SK-N-SH (cell line): ENCODE measurements at regions not wholly inside any gene's neighbourhood (a gene's known extent, or its start where the extent isn't known, plus 50 kb on each side); places are given as distances from the start of the nearest gene placed in this dataset.

Experiments
- CTCF ChIA-PET: fragments of 300-600, 350-600 bp; formaldehyde crosslinking; extraction: SDS; loops from one replicate; lab custom pipeline; 2021; lab: Yijun Ruan, JAX
- POLR2A ChIA-PET: fragments of 350-600 bp; sonication (Branson Sonifier 250); formaldehyde crosslinking; extraction: SDS; loops from one replicate; lab custom pipeline; 2020; ENCODE audit warnings: antibody characterized with exemption, inconsistent platforms; lab: Yijun Ruan, JAX
- DNase-seq: peaks from one replicate; pipeline ENCODE4 v3.0.0; 2012
- H2AFZ ChIP-seq: fragments of 200-600 bp; sonication (generic); 2 replicates; pipeline ENCODE4 v1.8.1; 2016; ENCODE audit warnings: antibody characterized with exemption, mild to moderate bottlenecking, low read depth
- H3F3A ChIP-seq: fragments of 200-600 bp; sonication (generic); replicated peaks from 2 replicates; pipeline ENCODE3; 2016; ENCODE audit warnings: antibody characterized with exemption, mild to moderate bottlenecking; ENCODE audit not compliant: insufficient read depth
- H3K27ac ChIP-seq, 2 experiments: fragments of 200-500 bp in 1 of 2; fragments of 200-600 bp in 1 of 2; sonication (Bioruptor generic) in 1 of 2; sonication (generic), shearing (Covaris generic) in 1 of 2; 2 replicates each; pipeline versions ENCODE4 v1.5.1 to v1.6.1; 2014 to 2016; ENCODE audit warnings: low read depth in 2 of 2, inconsistent platforms in 1 of 2, low read length in 1 of 2, mild to moderate bottlenecking in 1 of 2, mixed read lengths in 1 of 2
- H3K27me3 ChIP-seq: fragments of 200-600 bp; sonication (generic), shearing (Covaris generic); 2 replicates; pipeline ENCODE4 v1.6.1; 2016; ENCODE audit warnings: mixed run types; ENCODE audit not compliant: insufficient read depth
- H3K36me3 ChIP-seq, 2 experiments: fragments of 200-500 bp in 1 of 2; fragments of 200-600 bp in 1 of 2; sonication (Bioruptor generic) in 1 of 2; sonication (generic) in 1 of 2; replicated peaks in 1 of 2; 2 replicates each; pipeline versions ENCODE3 to v1.5.1; 2014 to 2016; ENCODE audit warnings: low read length in 1 of 2, mild to moderate bottlenecking in 1 of 2; ENCODE audit not compliant: insufficient read depth in 2 of 2, control insufficient read depth in 1 of 2
- H3K4me1 ChIP-seq, 2 experiments: fragments of 200-500 bp in 1 of 2; fragments of 200-600 bp in 1 of 2; sonication (Bioruptor generic) in 1 of 2; sonication (generic), shearing (Covaris generic) in 1 of 2; 2 replicates each; pipeline versions ENCODE4 v1.5.1 to v1.6.1; 2014 to 2016; ENCODE audit warnings: low read depth in 1 of 2, low read length in 1 of 2, mixed run types in 1 of 2; ENCODE audit not compliant: insufficient read depth in 2 of 2, control insufficient read depth in 1 of 2
- H3K4me2 ChIP-seq: fragments of 200-600 bp; sonication (generic), shearing (Covaris generic); 2 replicates; pipeline ENCODE4 v1.6.1; 2017; ENCODE audit warnings: mixed run types
- H3K4me3 ChIP-seq, 2 experiments: fragments of 200-500 bp in 1 of 2; fragments of 200-600 bp in 1 of 2; sonication (Bioruptor generic) in 1 of 2; sonication (generic), shearing (Covaris generic) in 1 of 2; 2 replicates each; pipeline versions ENCODE4 v1.5.1 to v1.8.1; 2014 to 2016; ENCODE audit warnings: low read depth in 2 of 2, inconsistent platforms in 1 of 2, low read length in 1 of 2, mild to moderate bottlenecking in 1 of 2, mixed read lengths in 1 of 2, moderate library complexity in 1 of 2
- H3K79me2 ChIP-seq: fragments of 200-600 bp; sonication (generic); 2 replicates; pipeline ENCODE4 v1.8.1; 2017; ENCODE audit warnings: mild to moderate bottlenecking; ENCODE audit not compliant: insufficient read depth
- H3K9ac ChIP-seq: fragments of 200-600 bp; sonication (generic); 2 replicates; pipeline ENCODE4 v1.6.1; 2017; ENCODE audit warnings: mixed run types
- H3K9me2 ChIP-seq: fragments of 200-600 bp; sonication (generic); 2 replicates; pipeline ENCODE4 v1.6.1; 2017; ENCODE audit warnings: mixed run types
- H3K9me3 ChIP-seq: fragments of 200-600 bp; sonication (generic); 2 replicates; pipeline ENCODE4 v1.6.1; 2017; ENCODE audit warnings: mixed run types, mild to moderate bottlenecking, moderate library complexity
- H4K20me1 ChIP-seq: fragments of 200-600 bp; sonication (generic); 2 replicates; pipeline ENCODE4 v1.6.1; 2017; ENCODE audit warnings: mild to moderate bottlenecking, mixed run types; ENCODE audit not compliant: insufficient read depth
- FOSL2 ChIP-seq: IDR thresholded peaks from 2 replicates; pipeline ENCODE4 v1.4.0; 2012; ENCODE audit warnings: low read depth, mild to moderate bottlenecking, moderate library complexity, borderline replicate concordance
- IRF3 ChIP-seq: fragments of 150-350 bp; IDR thresholded peaks from 2 replicates; pipeline ENCODE4 v1.6.1; 2016; ENCODE audit warnings: mild to moderate bottlenecking, low read depth, low read length
- JUND ChIP-seq: IDR thresholded peaks from 2 replicates; pipeline ENCODE4 v1.4.0; 2012
- MXI1 ChIP-seq: IDR thresholded peaks from 2 replicates; pipeline ENCODE4 v1.6.1; 2012; ENCODE audit warnings: mild to moderate bottlenecking, low read depth, low read length, improper control_type of control experiment
- NFIC ChIP-seq: IDR thresholded peaks from 2 replicates; pipeline ENCODE4 v1.4.0; 2012; ENCODE audit warnings: borderline replicate concordance
- POLR2AphosphoS5 ChIP-seq: IDR thresholded peaks from 2 replicates; pipeline ENCODE4 v1.6.1; 2012; ENCODE audit warnings: low read depth, low read length
- RAD21 ChIP-seq: IDR thresholded peaks from 2 replicates; pipeline ENCODE4 v1.6.1; 2012; ENCODE audit warnings: mild to moderate bottlenecking, low read length
- RCOR1 ChIP-seq: fragments of 150-350 bp; IDR thresholded peaks from 2 replicates; pipeline ENCODE4 v1.6.1; 2017; ENCODE audit warnings: antibody characterized with exemption, low read length
- RFX5 ChIP-seq: IDR thresholded peaks from 2 replicates; pipeline ENCODE4 v1.6.1; 2012; ENCODE audit warnings: mild to moderate bottlenecking, improper control_type of control experiment, low read length
- RXRA ChIP-seq: IDR thresholded peaks from 2 replicates; pipeline ENCODE4 v1.4.0; 2012; ENCODE audit warnings: low read depth, mild to moderate bottlenecking, borderline replicate concordance
- SMC3 ChIP-seq: IDR thresholded peaks from 2 replicates; pipeline ENCODE4 v1.6.1; 2012; ENCODE audit warnings: low read depth, low read length, improper control_type of control experiment
- TAF1 ChIP-seq: IDR thresholded peaks from 2 replicates; pipeline ENCODE4 v1.6.1; 2012; ENCODE audit warnings: low read depth, mild to moderate bottlenecking, low read length, moderate library complexity, borderline replicate concordance
- TCF12 ChIP-seq: IDR thresholded peaks from 2 replicates; pipeline ENCODE4 v1.4.0; 2012
- TEAD4 ChIP-seq: IDR thresholded peaks from 2 replicates; pipeline ENCODE4 v1.4.0; 2012; ENCODE audit warnings: mild to moderate bottlenecking, borderline replicate concordance; ENCODE audit not compliant: insufficient read depth
- YY1 ChIP-seq: IDR thresholded peaks from 2 replicates; pipeline ENCODE4 v1.4.0; 2012; ENCODE audit warnings: low read depth, mild to moderate bottlenecking
- WGBS: methylation state at CpG from one replicate; pipeline ENCODE4 v1.1.6; 2017; ENCODE audit warnings: low lambda C conversion rate; 5-methylcytosine and 5-hydroxymethylcytosine counted together
- TF ChIP-seq, protein P1 (sequence below): IDR thresholded peaks from 2 replicates; pipeline ENCODE4 v1.4.0; 2012; ENCODE audit warnings: low read depth, borderline replicate concordance
- TF ChIP-seq, protein P2 (sequence below): IDR thresholded peaks from 2 replicates; pipeline ENCODE4 v1.4.0; 2012; ENCODE audit warnings: low read depth

- H3K9me3 ChIP-seq = no peaks in the 10 kb centered on the region
- CTCF ChIA-PET = interaction anchor here (0.8 kb wide), 1 partner anchor 21 kb away, joined by 3 read pairs; no protein-coding TSS in a partner anchor
- H3K27ac ChIP-seq = no peak overlapping the region
- H3K27me3 ChIP-seq = no peaks in the 10 kb centered on the region
- no peak overlapping the region for H3K9ac ChIP-seq
- H3K9me2 ChIP-seq = no peaks in the 10 kb centered on the region
- POLR2A ChIA-PET = no interaction called here
- TF ChIP-seq RXRA (no peak), JUND (no peak), POLR2AphosphoS5 (no peak), IRF3 (no peak), TAF1 (no peak), NFIC (no peak), MXI1 (no peak), TEAD4 (no peak), SMC3 (no peak), RCOR1 (no peak), RAD21 (no peak), RFX5 (no peak), FOSL2 (no peak), YY1 (no peak)
- TF ChIP-seq, protein P1, sequence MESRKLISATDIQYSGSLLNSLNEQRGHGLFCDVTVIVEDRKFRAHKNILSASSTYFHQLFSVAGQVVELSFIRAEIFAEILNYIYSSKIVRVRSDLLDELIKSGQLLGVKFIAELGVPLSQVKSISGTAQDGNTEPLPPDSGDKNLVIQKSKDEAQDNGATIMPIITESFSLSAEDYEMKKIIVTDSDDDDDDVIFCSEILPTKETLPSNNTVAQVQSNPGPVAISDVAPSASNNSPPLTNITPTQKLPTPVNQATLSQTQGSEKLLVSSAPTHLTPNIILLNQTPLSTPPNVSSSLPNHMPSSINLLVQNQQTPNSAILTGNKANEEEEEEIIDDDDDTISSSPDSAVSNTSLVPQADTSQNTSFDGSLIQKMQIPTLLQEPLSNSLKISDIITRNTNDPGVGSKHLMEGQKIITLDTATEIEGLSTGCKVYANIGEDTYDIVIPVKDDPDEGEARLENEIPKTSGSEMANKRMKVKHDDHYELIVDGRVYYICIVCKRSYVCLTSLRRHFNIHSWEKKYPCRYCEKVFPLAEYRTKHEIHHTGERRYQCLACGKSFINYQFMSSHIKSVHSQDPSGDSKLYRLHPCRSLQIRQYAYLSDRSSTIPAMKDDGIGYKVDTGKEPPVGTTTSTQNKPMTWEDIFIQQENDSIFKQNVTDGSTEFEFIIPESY = no peak
- TF ChIP-seq, protein P2, sequence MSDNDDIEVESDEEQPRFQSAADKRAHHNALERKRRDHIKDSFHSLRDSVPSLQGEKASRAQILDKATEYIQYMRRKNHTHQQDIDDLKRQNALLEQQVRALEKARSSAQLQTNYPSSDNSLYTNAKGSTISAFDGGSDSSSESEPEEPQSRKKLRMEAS = no peak
- DNase-seq = no peak
- WGBS = 0% methylated on average over 1 of the region's 1 CpG
- no peak overlapping the region for H3K4me2 ChIP-seq
- H3K4me3 ChIP-seq = no peak overlapping the region
- H2AFZ ChIP-seq = no peak overlapping the region
- no peaks in the 10 kb centered on the region for H4K20me1 ChIP-seq
- H3K4me1 ChIP-seq = no peaks in the 10 kb centered on the region
- H3K36me3 ChIP-seq = no peaks in the 10 kb centered on the region
- H3F3A ChIP-seq = no peaks in the 10 kb centered on the region
- H3K79me2 ChIP-seq = no peaks in the 10 kb centered on the region
Observed at GRCh38 chr11:131043251-131043650, 127.0 kb upstream of the SNX19 start.

- 16% methylated on average over 7 of the region's 7 CpGs for WGBS
- H3K9ac ChIP-seq = no peak overlapping the region
- H3F3A ChIP-seq = no peaks in the 10 kb centered on the region
- no peaks in the 10 kb centered on the region for H3K9me2 ChIP-seq
- DNase-seq = no peak
- H4K20me1 ChIP-seq = no peaks in the 10 kb centered on the region
- H3K9me3 ChIP-seq = no peaks in the 10 kb centered on the region
- no peak overlapping the region for H3K27ac ChIP-seq
- H2AFZ ChIP-seq = no peak overlapping the region
- H3K79me2 ChIP-seq = no peaks in the 10 kb centered on the region
- H3K4me3 ChIP-seq = no peak overlapping the region
- ChIA-PET POLR2A (no interaction called here), CTCF (interaction anchor here (1.0 to 1.3 kb wide), 3 partner anchors 14 to 629 kb away, joined by 3 to 8 read pairs (median 3); no protein-coding TSS in a partner anchor)
- TF ChIP-seq RCOR1 (no peak), SMC3 (no peak), TAF1 (no peak), JUND (no peak), TCF12 (no peak), MXI1 (no peak), RXRA (no peak)
- no peaks in the 10 kb centered on the region for H3K4me1 ChIP-seq
- H3K36me3 ChIP-seq = no peaks in the 10 kb centered on the region
- H3K27me3 ChIP-seq = no peaks in the 10 kb centered on the region
- H3K4me2 ChIP-seq = no peak overlapping the region
Observed at GRCh38 chr11:131044851-131045250, 128.6 kb upstream of the SNX19 start.
